CD4-positive, alpha-beta T cell treated with Interleukin-2 at 100 ng/mL for 4 hours (primary cell): ENCODE measurements at regions not wholly inside any gene's neighbourhood (a gene's known extent, or its start where the extent isn't known, plus 50 kb on each side); places are given as distances from the start of the nearest gene placed in this dataset.
A peak's percentile ranks its signal among the peaks of the same experiment; 100 is the strongest.

ENCODE experiments used
- DNase-seq: peaks from one replicate; pipeline ENCODE4 v3.0.0-alpha.2; 2020; ENCODE audit warnings: low spot score

- DNase-seq, result no peak
These were observed 74.6 kb upstream of the NPAS1 start for GRCh38 chr19:46944918-46945628.

DNA sequence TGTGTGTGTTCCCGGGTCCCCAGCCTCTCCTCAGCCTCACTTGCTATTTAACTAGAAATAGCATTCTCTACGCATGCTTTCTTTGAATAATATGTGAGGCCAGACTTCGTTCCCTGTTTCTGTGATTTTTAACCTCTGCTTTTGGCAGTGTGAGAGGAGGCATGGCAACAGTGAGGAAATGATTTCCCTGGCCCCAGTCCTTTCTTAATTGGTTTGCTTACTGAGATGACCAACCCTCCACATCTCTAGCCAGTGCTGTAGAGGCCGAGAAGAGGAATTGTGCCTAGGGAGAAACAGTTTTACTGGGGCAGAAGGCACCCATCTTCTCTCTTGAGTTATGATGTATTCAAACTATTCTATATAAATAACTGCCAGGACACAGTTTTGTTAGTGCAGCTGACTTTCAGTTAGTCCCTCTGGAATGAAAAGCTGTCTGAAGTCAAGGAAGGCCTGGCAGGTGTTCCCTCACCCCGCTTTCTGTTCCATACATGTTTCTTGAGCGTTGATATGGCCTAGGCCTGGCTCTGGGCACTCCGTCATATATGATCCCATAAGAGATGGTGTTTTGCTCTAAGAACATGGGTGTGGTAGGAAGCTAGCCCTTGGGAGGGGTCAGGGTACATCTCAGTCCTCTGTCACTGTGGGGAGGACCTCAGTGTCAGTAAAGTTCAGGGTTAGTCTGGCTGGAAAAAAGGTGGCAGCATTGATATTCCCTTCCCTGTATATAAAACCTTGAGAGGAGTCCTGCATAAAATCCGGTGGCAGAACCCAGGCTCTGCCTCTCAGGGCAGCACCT lies 73.7 kb upstream of the NPAS1 start:
- no peak for DNase-seq

DNA sequence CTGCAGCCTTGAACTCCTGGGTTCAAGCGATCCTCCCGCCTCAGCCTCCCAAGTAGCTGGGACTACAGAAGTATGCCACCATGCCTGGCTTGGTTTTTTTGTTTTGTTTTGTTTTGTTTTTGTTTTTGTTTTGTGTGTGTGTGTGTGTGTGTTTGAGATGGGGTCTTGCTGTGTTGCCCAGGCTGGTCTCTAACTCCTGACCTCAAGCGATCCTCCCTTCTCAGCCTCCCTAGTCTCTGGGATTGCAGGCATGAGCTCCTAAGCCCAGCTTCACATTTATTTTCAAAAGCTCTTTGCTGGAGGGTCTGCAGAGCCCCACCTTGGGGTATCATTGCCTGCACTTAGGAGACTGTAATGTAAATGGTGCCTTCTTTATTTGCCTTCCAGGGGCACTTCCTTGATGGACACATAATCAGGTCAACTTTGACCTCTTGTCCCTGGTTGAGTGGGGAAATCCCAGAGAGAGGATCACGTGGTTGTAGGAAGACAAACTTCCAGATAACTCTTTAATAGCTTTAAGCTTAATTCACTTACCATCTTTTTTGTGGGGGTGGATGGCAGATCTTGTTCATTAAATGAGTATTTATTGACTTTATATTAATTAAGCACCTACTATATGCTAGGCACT lies 72.9 kb upstream of the NPAS1 start:
- no peak for DNase-seq

DNA sequence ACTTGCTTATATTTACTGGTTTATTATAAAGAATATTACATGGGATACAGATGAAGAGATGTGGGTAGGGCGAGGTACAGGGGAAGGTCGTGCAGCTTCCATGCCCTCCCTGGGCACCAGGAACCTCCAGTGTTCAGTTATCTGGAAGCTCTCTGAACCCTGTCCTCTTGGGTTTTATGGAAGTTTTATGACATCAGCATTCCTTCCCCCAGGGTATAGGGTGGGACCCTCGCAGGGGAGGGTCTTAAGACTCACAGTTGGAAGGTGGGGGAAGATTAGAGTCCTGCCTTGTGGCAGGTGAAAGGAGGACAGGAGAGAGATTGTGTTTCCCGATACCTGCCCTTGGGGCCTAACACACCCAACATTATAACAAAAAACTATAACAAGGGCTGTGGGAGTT lies 71.8 kb upstream of the NPAS1 start:
- no peak for DNase-seq

DNA sequence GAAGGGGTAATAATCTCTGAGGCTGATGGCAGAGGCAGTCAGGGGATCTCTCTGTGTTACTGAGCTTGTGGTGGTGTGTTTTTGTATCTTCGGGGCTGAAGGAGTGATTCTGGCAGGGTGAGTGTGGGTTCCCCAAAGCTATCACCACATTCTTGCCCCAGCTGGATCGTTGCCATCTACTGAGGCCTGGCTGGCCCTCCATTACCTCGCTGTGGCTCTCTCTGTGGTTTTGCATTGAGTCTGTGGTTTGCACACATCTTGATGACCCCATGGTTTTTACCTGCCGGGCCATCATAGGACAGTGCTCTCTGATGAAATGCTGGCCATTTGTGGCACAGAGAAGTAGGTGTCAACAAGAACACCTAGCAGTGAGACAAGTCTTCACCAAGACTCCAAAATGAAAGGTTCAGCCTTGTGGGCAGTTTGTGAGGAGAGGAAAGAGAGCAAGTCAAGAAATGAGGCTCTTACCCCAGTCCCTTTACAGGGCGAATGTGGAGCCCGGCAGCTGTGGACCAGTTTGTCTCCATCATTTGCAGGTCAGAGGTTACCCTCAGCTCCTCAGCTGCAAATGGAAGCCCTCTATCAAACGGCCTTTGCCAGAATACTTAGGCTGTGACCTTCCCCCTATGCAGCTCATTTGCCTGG lies 69.0 kb upstream of the NPAS1 start:
- DNase-seq, result peak; percentile 20

- no peak for DNase-seq
These were observed 68.3 kb upstream of the NPAS1 start for GRCh38 chr19:46951171-46951986.

DNA sequence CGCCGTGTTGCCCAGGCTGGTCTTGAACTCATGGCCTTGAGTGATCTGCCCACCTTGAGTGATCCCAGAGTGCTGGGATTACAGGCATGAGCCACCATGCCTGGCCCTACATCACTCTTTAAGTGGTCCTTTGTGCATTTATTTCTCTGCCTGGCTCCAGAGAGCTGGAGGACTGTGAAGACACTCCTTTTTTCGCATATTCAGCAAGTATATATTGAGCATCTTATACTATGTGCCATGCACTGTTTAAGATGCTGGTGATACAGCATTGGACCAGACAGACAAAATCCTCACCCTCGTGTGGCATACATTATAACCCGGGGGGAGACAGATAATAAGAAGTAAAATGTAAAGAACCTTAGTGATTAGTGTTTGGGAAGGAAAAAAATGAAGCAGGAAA lies 66.8 kb upstream of the NPAS1 start:
- no peak for DNase-seq

GRCh38 chr19:46953955-46954501 lies 65.6 kb upstream of the NPAS1 start:
- DNase-seq, result no peak

DNA sequence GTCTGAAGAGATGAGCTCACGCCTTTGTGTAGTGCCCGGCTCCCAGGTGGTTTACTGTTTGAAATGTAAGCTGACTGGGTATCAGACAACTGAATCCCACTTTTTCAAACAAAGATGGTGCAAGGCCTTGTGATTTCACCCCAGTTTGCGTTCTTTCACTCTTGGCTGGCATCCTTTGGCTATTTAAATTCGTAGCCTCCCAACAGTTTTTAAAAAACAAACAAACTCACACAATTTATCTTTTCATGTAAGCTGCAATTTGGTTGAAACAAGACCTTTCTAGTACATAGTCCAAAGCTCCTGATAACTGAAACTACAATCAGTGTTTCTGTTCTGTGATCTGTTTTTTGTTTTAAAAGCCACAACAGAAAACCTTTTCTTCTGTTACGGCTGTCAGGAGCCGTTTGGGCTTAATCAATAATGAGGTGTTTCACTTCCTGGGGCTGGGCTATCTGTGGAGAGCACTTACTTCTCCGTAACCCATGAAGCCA lies 65.1 kb upstream of the NPAS1 start:
- DNase-seq, result peak; percentile 29

GRCh38 chr19:46954993-46955812 lies 64.4 kb upstream of the NPAS1 start:
- DNase-seq, result peak; percentile 71

GRCh38 chr19:46955813-46956371 lies 63.7 kb upstream of the NPAS1 start:
- DNase-seq, result no peak

DNA sequence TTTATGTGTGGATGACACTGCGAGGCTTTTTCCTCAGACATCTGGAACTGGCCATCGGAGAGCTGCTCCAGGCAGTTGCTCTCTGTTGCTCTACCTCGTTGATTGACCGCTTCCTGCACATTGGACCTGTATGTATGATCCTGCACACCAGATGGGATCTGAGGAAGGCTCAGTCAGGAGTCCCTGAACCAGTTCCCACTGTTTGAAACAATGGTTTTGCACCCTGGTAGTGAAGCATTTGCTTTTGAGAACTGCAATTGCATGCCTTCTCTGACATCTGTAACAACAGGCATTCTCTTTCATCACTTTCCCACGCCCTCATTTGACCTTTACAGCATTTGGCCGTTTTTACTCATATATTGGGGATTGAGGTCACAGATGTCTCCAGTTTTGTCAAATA lies 61.1 kb upstream of the NPAS1 start:
- no peak for DNase-seq

GRCh38 chr19:46959894-46960556 lies 59.6 kb upstream of the NPAS1 start:
- DNase-seq, result no peak

- DNase-seq, result no peak
These were observed 57.5 kb upstream of the NPAS1 start for GRCh38 chr19:46962030-46962570.

DNA sequence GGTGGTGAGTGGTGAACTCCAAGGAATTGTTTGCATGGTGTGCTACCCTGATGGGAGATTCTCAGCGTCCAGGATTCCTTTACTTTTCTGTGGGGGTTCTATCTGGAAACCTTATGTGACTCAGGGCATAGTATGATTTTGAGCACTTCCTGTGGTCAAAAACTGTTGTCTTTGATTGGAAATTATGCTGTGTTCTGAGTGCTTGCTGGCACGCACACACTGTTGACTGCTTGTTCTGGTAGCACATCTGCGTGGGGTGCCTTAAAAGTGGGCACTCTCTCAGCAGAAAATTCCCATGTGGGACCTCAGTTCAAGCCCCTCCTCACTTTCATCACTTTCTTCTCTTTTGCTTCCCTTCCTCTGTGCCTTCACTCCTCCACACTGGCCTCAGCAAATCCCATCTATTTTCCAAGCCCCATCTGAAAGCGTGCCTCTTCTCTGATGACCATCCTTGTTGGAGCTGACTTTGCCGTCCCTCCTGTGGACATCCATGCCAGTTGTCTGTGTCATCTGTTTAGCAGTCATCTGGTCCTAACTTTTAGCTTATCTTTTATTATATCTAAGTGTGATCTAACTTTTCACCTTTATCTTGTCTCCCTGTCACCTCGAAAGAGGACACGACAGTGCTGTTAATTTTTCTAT lies 56.4 kb upstream of the NPAS1 start:
- no peak for DNase-seq

DNA sequence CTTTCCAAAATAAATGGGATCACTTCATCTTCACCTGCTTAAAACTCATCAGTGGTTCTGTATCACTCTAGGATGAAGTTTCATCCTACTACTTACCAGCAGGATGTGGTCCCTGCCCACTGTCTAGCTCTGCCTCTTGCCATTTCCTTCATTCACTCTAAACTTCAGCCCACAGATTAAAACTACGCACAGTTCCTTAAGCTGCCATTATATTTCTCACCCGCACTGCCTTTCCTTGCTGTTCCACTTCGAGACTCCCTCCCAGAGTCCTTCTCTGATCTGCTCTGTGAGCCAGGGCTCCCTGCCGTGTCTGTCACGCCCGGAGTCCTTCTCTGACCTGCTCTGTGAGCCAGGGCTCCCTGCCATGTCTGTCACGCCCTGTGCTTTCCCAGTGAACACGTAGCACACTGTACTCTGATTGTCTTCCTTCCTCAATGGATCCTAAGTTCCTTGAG lies 52.0 kb upstream of the NPAS1 start:
- peak; percentile 41 for DNase-seq
